IgD-negative memory B cell (primary cell): ENCODE measurements at regions not wholly inside any gene's neighbourhood (a gene's known extent, or its start where the extent isn't known, plus 50 kb on each side); places are given as distances from the start of the nearest gene placed in this dataset.
"Not testable (repeated sequence)": the region's sequence is repeated elsewhere in the genome, so short reads cannot be mapped to it uniquely, and the experiment has no call there.

Experiments used
- H3K27ac Mint-ChIP-seq, 3 donors: one replicate each; pipeline ENCODE4 v1.8.0; 2020 to 2022; ENCODE audit warnings: mild to moderate bottlenecking in 3 of 3, mixed read lengths in 3 of 3, moderate library complexity in 1 of 3
- H3K27me3 Mint-ChIP-seq: one replicate; pipeline ENCODE4 v1.8.0; 2021; ENCODE audit warnings: mixed read lengths
- H3K36me3 Mint-ChIP-seq: one replicate; pipeline ENCODE4 v1.8.0; 2020; ENCODE audit warnings: mild to moderate bottlenecking, mixed read lengths
- H3K4me1 Mint-ChIP-seq, 3 donors: one replicate each; pipeline ENCODE4 v1.8.0; 2020 to 2022; ENCODE audit warnings: mixed read lengths in 3 of 3, mild to moderate bottlenecking in 1 of 3
- H3K4me3 Mint-ChIP-seq, 4 donors: one replicate each; pipeline ENCODE4 v1.8.0; 2020 to 2022; ENCODE audit warnings: mild to moderate bottlenecking in 4 of 4, mixed read lengths in 4 of 4, moderate library complexity in 3 of 4
- H3K9me3 Mint-ChIP-seq, 3 donors: one replicate each; pipeline ENCODE4 v1.8.0; 2020 to 2021; ENCODE audit warnings: mixed read lengths in 3 of 3, mild to moderate bottlenecking in 1 of 3

GRCh38 chr5:40235471-40236400, 444.0 kb upstream of the PTGER4 start:
- H3K36me3 Mint-ChIP-seq, result no peaks in the 10 kb centered on the region
- no peaks in the 10 kb centered on the region for H3K4me1 Mint-ChIP-seq
- no peak overlapping the region for H3K4me3 Mint-ChIP-seq
- peak overlapping the region in 1 of 3 donors; percentile 13 for H3K27ac Mint-ChIP-seq
- H3K27me3 Mint-ChIP-seq, result no peaks in the 10 kb centered on the region
- peaks cover 0 to 7% (median 2%) of the 10 kb centered on the region in 3 donors for H3K9me3 Mint-ChIP-seq

DNA sequence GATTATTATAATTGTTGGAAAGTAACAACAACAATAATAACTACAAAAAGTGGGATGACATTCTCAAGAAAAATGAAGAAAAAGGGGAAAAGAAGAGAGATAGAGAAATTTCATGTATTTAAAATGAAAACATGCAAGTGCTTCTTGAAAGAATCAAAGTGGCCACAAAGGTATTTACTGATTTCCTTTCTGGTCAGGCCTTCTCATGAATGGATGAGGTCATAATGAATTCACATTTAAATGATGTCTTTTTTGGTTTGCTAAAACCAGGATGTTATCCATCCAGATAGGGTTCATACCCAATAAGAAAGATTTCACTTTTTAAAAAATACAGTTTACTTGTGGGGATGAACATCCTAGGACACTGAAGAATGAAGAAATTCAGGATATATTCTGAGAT, 446.4 kb upstream of the PTGER4 start:
- Mint-ChIP-seq H3K4me3 (no peak overlapping the region), H3K4me1 (no peaks in the 10 kb centered on the region), H3K9me3 (no peaks in the 10 kb centered on the region), H3K36me3 (no peaks in the 10 kb centered on the region), H3K27me3 (no peaks in the 10 kb centered on the region), H3K27ac (no peak overlapping the region)

GRCh38 chr5:40227931-40228330, 451.8 kb upstream of the PTGER4 start:
- Mint-ChIP-seq H3K4me3 (no peak overlapping the region), H3K4me1 (peaks cover 8 to 21% (median 14%) of the 10 kb centered on the region in 3 donors), H3K9me3 (no peaks in the 10 kb centered on the region), H3K27ac (no peak overlapping the region), H3K27me3 (peaks cover 20% of the 10 kb centered on the region), H3K36me3 (no peaks in the 10 kb centered on the region)

GRCh38 chr5:40227366-40227765, 452.3 kb upstream of the PTGER4 start:
- Mint-ChIP-seq H3K27me3 (peaks cover 23% of the 10 kb centered on the region), H3K4me3 (no peak overlapping the region), H3K36me3 (no peaks in the 10 kb centered on the region), H3K4me1 (peaks cover 8 to 21% (median 14%) of the 10 kb centered on the region in 3 donors), H3K9me3 (no peaks in the 10 kb centered on the region), H3K27ac (no peak overlapping the region)

- Mint-ChIP-seq H3K4me1 (peaks cover 8 to 21% (median 14%) of the 10 kb centered on the region in 3 donors), H3K9me3 (no peaks in the 10 kb centered on the region), H3K27ac (no peak overlapping the region), H3K4me3 (no peak overlapping the region), H3K27me3 (peaks cover 24% of the 10 kb centered on the region), H3K36me3 (no peaks in the 10 kb centered on the region)
Measured at GRCh38 chr5:40226906-40227305, 452.8 kb upstream of the PTGER4 start.

DNA sequence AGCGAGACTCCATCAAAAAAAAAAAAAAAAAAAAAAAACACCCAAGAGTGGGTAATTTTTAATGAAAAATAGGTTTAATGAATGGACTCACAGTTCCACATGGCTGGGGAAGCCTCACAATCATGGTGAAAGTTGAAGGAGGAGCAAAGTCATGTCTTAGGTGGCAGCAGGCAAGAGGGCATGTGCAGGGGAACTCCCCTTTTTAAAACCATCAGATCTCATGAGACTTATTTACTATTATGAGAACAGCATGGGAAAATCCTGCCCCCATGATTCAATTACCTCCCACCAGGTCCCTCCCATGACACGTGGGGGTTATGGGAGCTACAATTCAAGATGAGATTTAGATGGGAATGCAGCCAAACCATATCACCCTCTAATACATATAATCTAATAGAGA, 454.6 kb upstream of the PTGER4 start:
- peak overlapping the region in 2 of 4 donors; percentile 19 to 72 for H3K4me3 Mint-ChIP-seq
- not testable (repeated sequence) for H3K36me3 Mint-ChIP-seq, H3K9me3 Mint-ChIP-seq, H3K27ac Mint-ChIP-seq
- H3K27me3 Mint-ChIP-seq, result peaks cover 24% of the 10 kb centered on the region
- peaks cover 8 to 21% (median 14%) of the 10 kb centered on the region in 3 donors for H3K4me1 Mint-ChIP-seq

DNA sequence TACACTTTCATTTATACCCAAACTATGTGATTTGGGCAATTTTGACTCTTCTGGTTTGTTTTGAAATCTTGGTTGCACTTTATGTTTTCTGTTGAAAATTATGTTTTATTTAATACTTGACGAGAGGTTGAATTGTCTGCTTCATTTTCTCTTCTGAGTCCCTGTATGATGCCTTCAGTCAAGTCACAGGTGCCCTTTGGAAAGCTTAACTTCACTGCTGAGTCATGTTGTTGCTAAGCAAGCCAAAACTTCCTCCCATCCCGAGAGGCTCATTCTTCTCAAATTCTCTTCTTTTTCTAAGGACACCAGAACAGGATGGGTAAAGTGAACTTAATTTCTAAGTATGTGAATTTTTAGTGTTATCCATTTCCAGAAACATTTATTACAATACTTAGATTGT, 455.3 kb upstream of the PTGER4 start:
- Mint-ChIP-seq H3K4me3 (peak overlapping the region in 2 of 4 donors; percentile 39 to 49), H3K27ac (no peak overlapping the region), H3K4me1 (peaks cover 8 to 21% (median 14%) of the 10 kb centered on the region in 3 donors), H3K9me3 (no peaks in the 10 kb centered on the region), H3K27me3 (peaks cover 24% of the 10 kb centered on the region), H3K36me3 (no peaks in the 10 kb centered on the region)

- Mint-ChIP-seq H3K27ac (peak overlapping the region in 1 of 3 donors; percentile 9), H3K9me3 (no peaks in the 10 kb centered on the region), H3K27me3 (peaks cover 24% of the 10 kb centered on the region), H3K4me3 (peak overlapping the region in 1 of 4 donors; percentile 39), H3K36me3 (no peaks in the 10 kb centered on the region), H3K4me1 (peaks cover 8 to 21% (median 14%) of the 10 kb centered on the region in 3 donors)
Measured at GRCh38 chr5:40223884-40224402, 455.8 kb upstream of the PTGER4 start.

DNA sequence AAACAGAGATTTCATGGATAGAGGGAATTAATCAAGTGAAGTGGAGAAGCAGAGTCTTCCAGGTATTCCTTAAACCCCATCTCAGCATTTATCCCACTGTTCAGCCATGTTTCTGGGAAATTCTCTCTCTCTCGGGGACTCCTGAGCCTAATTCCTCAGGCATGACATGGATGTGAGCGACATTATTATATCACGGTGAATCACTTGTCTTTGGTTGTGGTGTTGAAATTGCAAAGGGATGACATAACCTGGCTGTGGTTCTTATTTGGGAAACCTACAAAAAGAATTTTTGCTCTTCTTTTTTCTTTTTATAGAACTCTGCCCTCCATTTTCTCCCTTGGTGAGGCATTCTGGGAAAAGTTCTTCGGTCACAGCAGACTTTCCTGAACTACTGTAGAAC, 457.9 kb upstream of the PTGER4 start:
- Mint-ChIP-seq H3K4me3 (no peak overlapping the region), H3K4me1 (peaks cover 8 to 22% (median 14%) of the 10 kb centered on the region in 3 donors), H3K27me3 (peaks cover 21% of the 10 kb centered on the region), H3K9me3 (peaks cover 0 to 4% (median 1%) of the 10 kb centered on the region in 3 donors), H3K27ac (no peak overlapping the region), H3K36me3 (peaks cover 1% of the 10 kb centered on the region)

GRCh38 chr5:40221255-40221654, 458.5 kb upstream of the PTGER4 start:
- Mint-ChIP-seq H3K36me3 (peaks cover 1% of the 10 kb centered on the region), H3K27ac (peak overlapping the region in 1 of 3 donors; percentile 48), H3K4me3 (no peak overlapping the region), H3K9me3 (peaks cover 0 to 4% (median 1%) of the 10 kb centered on the region in 3 donors), H3K4me1 (peaks cover 8 to 21% (median 14%) of the 10 kb centered on the region in 3 donors), H3K27me3 (peaks cover 21% of the 10 kb centered on the region)

- Mint-ChIP-seq H3K4me1 (peaks cover 8 to 12% (median 10%) of the 10 kb centered on the region in 3 donors), H3K27me3 (peaks cover 15% of the 10 kb centered on the region), H3K36me3 (peaks cover 1% of the 10 kb centered on the region), H3K27ac (no peak overlapping the region), H3K9me3 (peaks cover 0 to 4% (median 1%) of the 10 kb centered on the region in 3 donors), H3K4me3 (no peak overlapping the region)
Measured at GRCh38 chr5:40220260-40220659, 459.5 kb upstream of the PTGER4 start.

- Mint-ChIP-seq H3K4me1 (peaks cover 0 to 6% (median 0%) of the 10 kb centered on the region in 3 donors), H3K27ac (no peak overlapping the region), H3K9me3 (peaks cover 0 to 4% (median 1%) of the 10 kb centered on the region in 3 donors), H3K36me3 (peaks cover 1% of the 10 kb centered on the region), H3K27me3 (peaks cover 2% of the 10 kb centered on the region), H3K4me3 (no peak overlapping the region)
Measured at GRCh38 chr5:40217553-40217952, 462.2 kb upstream of the PTGER4 start.

DNA sequence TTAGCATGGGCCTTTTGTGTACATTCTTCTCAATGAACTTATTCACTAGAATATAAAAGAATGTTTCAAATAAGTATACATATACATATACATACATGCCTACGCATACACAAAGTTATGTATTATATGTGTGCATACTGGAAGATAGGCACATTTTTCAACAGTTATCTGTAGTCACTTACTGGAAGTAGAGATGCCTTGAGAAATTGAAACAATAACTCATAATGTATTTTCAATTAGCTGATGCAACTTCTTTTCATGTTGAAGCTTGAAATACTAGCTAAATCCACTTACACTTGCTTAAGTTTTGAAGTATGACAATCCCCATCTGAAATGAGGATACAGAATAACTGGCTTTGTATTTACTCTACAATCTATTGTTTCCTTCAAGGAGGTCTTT, 469.0 kb upstream of the PTGER4 start:
- Mint-ChIP-seq H3K4me3 (no peak overlapping the region), H3K4me1 (peaks cover 0 to 4% (median 0%) of the 10 kb centered on the region in 3 donors), H3K9me3 (no peaks in the 10 kb centered on the region), H3K27me3 (peaks cover 1% of the 10 kb centered on the region), H3K36me3 (no peaks in the 10 kb centered on the region), H3K27ac (no peak overlapping the region)

DNA sequence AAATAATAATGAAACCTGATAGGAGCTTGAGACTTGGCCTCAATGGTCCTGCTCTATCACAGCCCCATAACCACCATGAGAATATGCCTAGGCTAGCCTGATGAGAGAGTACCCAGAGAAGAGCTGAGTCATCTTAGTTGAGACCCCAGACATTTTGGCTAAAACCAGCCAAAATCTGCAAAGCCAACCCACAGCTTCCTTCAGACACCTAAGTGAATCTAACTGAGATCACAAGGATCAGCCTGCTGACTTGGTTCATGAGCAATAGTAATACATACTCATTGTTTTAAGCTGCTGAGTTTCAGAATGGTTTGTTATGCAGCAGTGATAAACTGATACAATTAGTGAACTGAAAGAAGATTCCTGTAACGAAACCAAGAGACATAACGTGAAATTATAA, 473.7 kb upstream of the PTGER4 start:
- Mint-ChIP-seq H3K27me3 (no peaks in the 10 kb centered on the region), H3K4me1 (no peaks in the 10 kb centered on the region), H3K4me3 (no peak overlapping the region)

DNA sequence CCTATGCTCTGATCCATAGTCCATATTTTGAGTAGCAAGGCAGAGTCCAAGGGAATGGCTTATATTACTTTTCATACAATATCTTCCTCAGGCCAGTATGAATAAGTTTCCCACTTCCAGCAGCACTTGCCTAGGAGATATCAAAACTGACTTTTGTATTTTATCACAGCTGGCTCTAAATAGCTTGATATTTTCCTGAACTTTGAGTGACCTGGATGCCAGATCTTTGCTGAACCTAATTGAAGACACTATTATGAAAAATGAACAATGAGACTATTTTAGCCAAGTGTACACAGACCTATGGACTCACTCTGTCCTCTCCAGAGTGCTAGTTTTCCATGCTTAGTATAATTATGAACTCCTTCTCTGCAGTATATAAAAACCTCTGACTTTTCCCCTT, 475.6 kb upstream of the PTGER4 start:
- no peaks in the 10 kb centered on the region for H3K27me3 Mint-ChIP-seq

More for the DNA sequence above, 473.7 kb upstream of the PTGER4 start:
- Mint-ChIP-seq H3K27ac (no peak overlapping the region), H3K36me3 (no peaks in the 10 kb centered on the region), H3K9me3 (no peaks in the 10 kb centered on the region)

More for the DNA sequence above, 475.6 kb upstream of the PTGER4 start:
- Mint-ChIP-seq H3K36me3 (no peaks in the 10 kb centered on the region), H3K27ac (no peak overlapping the region), H3K4me1 (no peaks in the 10 kb centered on the region), H3K9me3 (no peaks in the 10 kb centered on the region), H3K4me3 (no peak overlapping the region)
